ENCODE measurements at regions not wholly inside any gene's neighbourhood (a gene's known extent, or its start where the extent isn't known, plus 50 kb on each side); places are given as distances from the start of the nearest gene placed in this dataset.

GRCh38 chr21:28099001-28099705, 893.5 kb downstream of the LTN1 start:
- Histone ChIP-seq H3K4me1 (ENCODE audit: control insufficient read depth in 1 of 2, insufficient read depth in 2 of 2, low read length in 2 of 2) (peaks cover 0 to 4% of the 10 kb centered on the region in 2 donors), H3K27ac (ENCODE audit: low read length) (no peak overlapping the region), H3K4me3 (ENCODE audit: low read depth in 1 of 2, low read length in 2 of 2) (no peak overlapping the region)

GRCh38 chr21:28091466-28091865, 901.2 kb downstream of the LTN1 start:
- Histone ChIP-seq H3K27me3 (ENCODE audit: low read depth, low read length) (no peaks in the 10 kb centered on the region), H3K36me3 (ENCODE audit: control insufficient read depth in 1 of 2, insufficient read depth in 2 of 2, low read length in 2 of 2) (no peaks in the 10 kb centered on the region), H3K27ac (ENCODE audit: low read length) (no peak overlapping the region), H3K4me3 (ENCODE audit: low read depth in 1 of 2, low read length in 2 of 2) (no peak overlapping the region), H3K4me1 (ENCODE audit: control insufficient read depth in 1 of 2, insufficient read depth in 2 of 2, low read length in 2 of 2) (no peaks in the 10 kb centered on the region), H3K9me3 (ENCODE audit: control insufficient read depth in 1 of 2, low read length in 2 of 2) (no peaks in the 10 kb centered on the region)

More at GRCh38 chr21:28099001-28099705, 893.5 kb downstream of the LTN1 start:
- no peaks in the 10 kb centered on the region for H3K9me3 ChIP-seq (ENCODE audit: control insufficient read depth in 1 of 2, low read length in 2 of 2)
- no peaks in the 10 kb centered on the region for H3K36me3 ChIP-seq (ENCODE audit: control insufficient read depth in 1 of 2, insufficient read depth in 2 of 2, low read length in 2 of 2)
- no peaks in the 10 kb centered on the region for H3K27me3 ChIP-seq (ENCODE audit: low read depth, low read length)

GRCh38 chr21:28090546-28090945, 902.1 kb downstream of the LTN1 start:
- Histone ChIP-seq H3K27me3 (ENCODE audit: low read depth, low read length) (no peaks in the 10 kb centered on the region), H3K36me3 (ENCODE audit: control insufficient read depth in 1 of 2, insufficient read depth in 2 of 2, low read length in 2 of 2) (no peaks in the 10 kb centered on the region), H3K4me3 (ENCODE audit: low read depth in 1 of 2, low read length in 2 of 2) (no peak overlapping the region), H3K9me3 (ENCODE audit: control insufficient read depth in 1 of 2, low read length in 2 of 2) (no peaks in the 10 kb centered on the region), H3K27ac (ENCODE audit: low read length) (no peak overlapping the region), H3K4me1 (ENCODE audit: control insufficient read depth in 1 of 2, insufficient read depth in 2 of 2, low read length in 2 of 2) (no peaks in the 10 kb centered on the region)

GRCh38 chr21:28089599-28090441, 902.9 kb downstream of the LTN1 start:
- Histone ChIP-seq H3K9me3 (ENCODE audit: control insufficient read depth in 1 of 2, low read length in 2 of 2) (no peaks in the 10 kb centered on the region), H3K4me3 (ENCODE audit: low read depth in 1 of 2, low read length in 2 of 2) (no peak overlapping the region), H3K27ac (ENCODE audit: low read length) (no peak overlapping the region), H3K36me3 (ENCODE audit: control insufficient read depth in 1 of 2, insufficient read depth in 2 of 2, low read length in 2 of 2) (no peaks in the 10 kb centered on the region), H3K27me3 (ENCODE audit: low read depth, low read length) (no peaks in the 10 kb centered on the region), H3K4me1 (ENCODE audit: control insufficient read depth in 1 of 2, insufficient read depth in 2 of 2, low read length in 2 of 2) (no peaks in the 10 kb centered on the region)

- H3K36me3 ChIP-seq (ENCODE audit: control insufficient read depth in 1 of 2, insufficient read depth in 2 of 2, low read length in 2 of 2): no peaks in the 10 kb centered on the region
- no peaks in the 10 kb centered on the region for H3K9me3 ChIP-seq (ENCODE audit: control insufficient read depth in 1 of 2, low read length in 2 of 2)
- no peak overlapping the region for H3K27ac ChIP-seq (ENCODE audit: low read length)
- no peaks in the 10 kb centered on the region for H3K4me1 ChIP-seq (ENCODE audit: control insufficient read depth in 1 of 2, insufficient read depth in 2 of 2, low read length in 2 of 2)
- no peaks in the 10 kb centered on the region for H3K27me3 ChIP-seq (ENCODE audit: low read depth, low read length)
- H3K4me3 ChIP-seq (ENCODE audit: low read depth in 1 of 2, low read length in 2 of 2): no peak overlapping the region
Measured at GRCh38 chr21:28086861-28087581, 905.7 kb downstream of the LTN1 start.

GRCh38 chr21:28084951-28085350, 907.7 kb downstream of the LTN1 start:
- Histone ChIP-seq H3K4me3 (ENCODE audit: low read depth in 1 of 2, low read length in 2 of 2) (no peak overlapping the region), H3K4me1 (ENCODE audit: control insufficient read depth in 1 of 2, insufficient read depth in 2 of 2, low read length in 2 of 2) (no peaks in the 10 kb centered on the region), H3K27me3 (ENCODE audit: low read depth, low read length) (no peaks in the 10 kb centered on the region), H3K27ac (ENCODE audit: low read length) (no peak overlapping the region), H3K36me3 (ENCODE audit: control insufficient read depth in 1 of 2, insufficient read depth in 2 of 2, low read length in 2 of 2) (no peaks in the 10 kb centered on the region), H3K9me3 (ENCODE audit: control insufficient read depth in 1 of 2, low read length in 2 of 2) (no peaks in the 10 kb centered on the region)

- Histone ChIP-seq H3K9me3 (ENCODE audit: control insufficient read depth in 1 of 2, low read length in 2 of 2) (no peaks in the 10 kb centered on the region), H3K27me3 (ENCODE audit: low read depth, low read length) (no peaks in the 10 kb centered on the region), H3K27ac (ENCODE audit: low read length) (no peak overlapping the region), H3K36me3 (ENCODE audit: control insufficient read depth in 1 of 2, insufficient read depth in 2 of 2, low read length in 2 of 2) (no peaks in the 10 kb centered on the region), H3K4me1 (ENCODE audit: control insufficient read depth in 1 of 2, insufficient read depth in 2 of 2, low read length in 2 of 2) (no peaks in the 10 kb centered on the region), H3K4me3 (ENCODE audit: low read depth in 1 of 2, low read length in 2 of 2) (no peak overlapping the region)
Measured at GRCh38 chr21:28083350-28083749, 909.3 kb downstream of the LTN1 start.

- H3K27ac ChIP-seq (ENCODE audit: low read length): no peak overlapping the region
- no peaks in the 10 kb centered on the region for H3K9me3 ChIP-seq (ENCODE audit: control insufficient read depth in 1 of 2, low read length in 2 of 2)
- H3K27me3 ChIP-seq (ENCODE audit: low read depth, low read length): no peaks in the 10 kb centered on the region
- no peak overlapping the region for H3K4me3 ChIP-seq (ENCODE audit: low read depth in 1 of 2, low read length in 2 of 2)
- no peaks in the 10 kb centered on the region for H3K4me1 ChIP-seq (ENCODE audit: control insufficient read depth in 1 of 2, insufficient read depth in 2 of 2, low read length in 2 of 2)
- no peaks in the 10 kb centered on the region for H3K36me3 ChIP-seq (ENCODE audit: control insufficient read depth in 1 of 2, insufficient read depth in 2 of 2, low read length in 2 of 2)
Measured at GRCh38 chr21:28078126-28078525, 914.6 kb downstream of the LTN1 start.

- Histone ChIP-seq H3K27me3 (ENCODE audit: low read depth, low read length) (no peaks in the 10 kb centered on the region), H3K9me3 (ENCODE audit: control insufficient read depth in 1 of 2, low read length in 2 of 2) (peaks cover 0 to 2% of the 10 kb centered on the region in 2 donors), H3K27ac (ENCODE audit: low read length) (no peak overlapping the region), H3K4me1 (ENCODE audit: control insufficient read depth in 1 of 2, insufficient read depth in 2 of 2, low read length in 2 of 2) (peaks cover 0 to 2% of the 10 kb centered on the region in 2 donors), H3K36me3 (ENCODE audit: control insufficient read depth in 1 of 2, insufficient read depth in 2 of 2, low read length in 2 of 2) (no peaks in the 10 kb centered on the region), H3K4me3 (ENCODE audit: low read depth in 1 of 2, low read length in 2 of 2) (no peak overlapping the region)
Measured at GRCh38 chr21:28074676-28075075, 918.0 kb downstream of the LTN1 start.

GRCh38 chr21:28072601-28073000, 920.1 kb downstream of the LTN1 start:
- H3K9me3 ChIP-seq (ENCODE audit: control insufficient read depth in 1 of 2, low read length in 2 of 2): peaks cover 0 to 2% of the 10 kb centered on the region in 2 donors
- H3K4me3 ChIP-seq (ENCODE audit: low read depth in 1 of 2, low read length in 2 of 2): no peak overlapping the region
- H3K27ac ChIP-seq (ENCODE audit: low read length): no peak overlapping the region
- no peaks in the 10 kb centered on the region for H3K36me3 ChIP-seq (ENCODE audit: control insufficient read depth in 1 of 2, insufficient read depth in 2 of 2, low read length in 2 of 2)
- no peaks in the 10 kb centered on the region for H3K27me3 ChIP-seq (ENCODE audit: low read depth, low read length)
- peaks cover 0 to 10% of the 10 kb centered on the region in 2 donors for H3K4me1 ChIP-seq (ENCODE audit: control insufficient read depth in 1 of 2, insufficient read depth in 2 of 2, low read length in 2 of 2)

- no peaks in the 10 kb centered on the region for H3K27me3 ChIP-seq (ENCODE audit: low read depth, low read length)
- peaks cover 0 to 10% of the 10 kb centered on the region in 2 donors for H3K4me1 ChIP-seq (ENCODE audit: control insufficient read depth in 1 of 2, insufficient read depth in 2 of 2, low read length in 2 of 2)
- no peak overlapping the region for H3K4me3 ChIP-seq (ENCODE audit: low read depth in 1 of 2, low read length in 2 of 2)
- peaks cover 0 to 2% of the 10 kb centered on the region in 2 donors for H3K9me3 ChIP-seq (ENCODE audit: control insufficient read depth in 1 of 2, low read length in 2 of 2)
- no peak overlapping the region for H3K27ac ChIP-seq (ENCODE audit: low read length)
- H3K36me3 ChIP-seq (ENCODE audit: control insufficient read depth in 1 of 2, insufficient read depth in 2 of 2, low read length in 2 of 2): no peaks in the 10 kb centered on the region
Measured at GRCh38 chr21:28069450-28069923, 923.2 kb downstream of the LTN1 start.

All from muscle layer of duodenum (tissue), 2 donors.